ENCODE measurements at regions not wholly inside any gene's neighbourhood (a gene's known extent, or its start where the extent isn't known, plus 50 kb on each side); places are given as distances from the start of the nearest gene placed in this dataset.

GRCh38 chr1:96358057-96358456, 363.5 kb upstream of the PTBP2 start:
- Histone ChIP-seq H3K36me3 (ENCODE audit: control insufficient read depth, insufficient read depth, low read length) (no peaks in the 10 kb centered on the region), H3K4me2 (ENCODE audit: insufficient read depth, low read length) (no peak overlapping the region), H3K9ac (ENCODE audit: insufficient read depth in 1 of 2, low read depth in 2 of 2, low read length in 2 of 2) (no peak overlapping the region), H2AFZ (ENCODE audit: low read depth, low read length) (no peak overlapping the region), H3K4me3 (no peak overlapping the region), H3K9me1 (ENCODE audit: control insufficient read depth, insufficient read depth, low read length) (no peaks in the 10 kb centered on the region), H3K9me3 (replicated peaks; ENCODE audit: control insufficient read depth, insufficient read depth, low read depth, low read length) (no peaks in the 10 kb centered on the region), H3K27ac (ENCODE audit: extremely low read depth, low read depth, low read length) (no peak overlapping the region), H4K20me1 (replicated peaks; ENCODE audit: control insufficient read depth, insufficient read depth, low read length) (no peaks in the 10 kb centered on the region), H3K79me2 (ENCODE audit: control insufficient read depth, insufficient read depth, low read length) (no peaks in the 10 kb centered on the region), H3K27me3 (ENCODE audit: control insufficient read depth in 2 of 2, insufficient read depth in 2 of 2, low read length in 2 of 2) (no peaks in the 10 kb centered on the region), H3K4me1 (replicated peaks in 1 of 2; ENCODE audit: control insufficient read depth in 2 of 2, insufficient read depth in 2 of 2, low read length in 2 of 2) (no peaks in the 10 kb centered on the region)
- no peak for ATAC-seq
- no TSS peak for BruUV-seq (replicated peaks)
- DNase-seq (ENCODE audit: extremely low read depth in 1 of 4, low spot score in 3 of 4) = no peak
- intact Hi-C loops (cut with micrococcal nuclease) = no loop called here
- TF ChIP-seq E4F1 (CRISPR knock-in tag; IDR thresholded peaks at IDR 0.05; ENCODE audit: borderline replicate concordance) = no peak
- TF ChIP-seq TGIF2 (CRISPR knock-in tag; IDR thresholded peaks at IDR 0.05) = no peak
- no peak for TF ChIP-seq ELK1 (CRISPR knock-in tag; IDR thresholded peaks at IDR 0.05)
- TF ChIP-seq ZBTB2 (IDR thresholded peaks at IDR 0.05) = no peak
- no peak for TF ChIP-seq HMGXB4 (CRISPR knock-in tag; IDR thresholded peaks at IDR 0.05)
- TF ChIP-seq ETV5 (CRISPR knock-in tag; IDR thresholded peaks at IDR 0.05; ENCODE audit: low read depth) = no peak
- no peak for TF ChIP-seq ESRRA (IDR thresholded peaks at IDR 0.05; ENCODE audit: borderline replicate concordance, low read depth)
- TF ChIP-seq ZKSCAN8 (CRISPR knock-in tag; IDR thresholded peaks at IDR 0.05) = no peak
- TF ChIP-seq IFI16 (CRISPR knock-in tag; IDR thresholded peaks at IDR 0.05) = no peak
- no peak for TF ChIP-seq TAF7 (tag; IDR thresholded peaks at IDR 0.05)
- TF ChIP-seq HIVEP1 (CRISPR knock-in tag; IDR thresholded peaks at IDR 0.05) = no peak
- TF ChIP-seq PTRF (tag; IDR thresholded peaks at IDR 0.05) = no peak
- no peak for TF ChIP-seq KLF16 (IDR thresholded peaks at IDR 0.05)
- no peak for TF ChIP-seq CBX5 (IDR thresholded peaks at IDR 0.05; ENCODE audit: borderline replicate concordance, low read depth)
- TF ChIP-seq GATAD2B (IDR thresholded peaks at IDR 0.05; ENCODE audit: borderline replicate concordance) = no peak
- no peak for TF ChIP-seq ZNF644 (tag; IDR thresholded peaks at IDR 0.05; ENCODE audit: low read depth)
- ChIA-PET CTCF (ENCODE audit: low intra/inter-chr PET ratio) (no interaction called here), POLR2A (no interaction called here)
- WGBS (ENCODE audit: insufficient coverage, low coverage, missing lambda C conversion rate) = 0% methylated on average over 3 of the region's 3 CpGs
- in situ Hi-C loops (cut with MboI) = no loop called here
- FAIRE-seq = no peak
